Lower lobe of right lung (tissue), 2 donors: ENCODE measurements at regions not wholly inside any gene's neighbourhood (a gene's known extent, or its start where the extent isn't known, plus 50 kb on each side); places are given as distances from the start of the nearest gene placed in this dataset.

Experiments
- ATAC-seq, 2 donors: fragments of 200-7000 bp; cut with Tn5 transposase; one replicate each; pipeline ENCODE4 v1.9.1; 2020 to 2022; ENCODE audit warnings: mild to moderate bottlenecking in 2 of 2, moderate library complexity in 2 of 2
- DNase-seq: peaks from one replicate; pipeline ENCODE4 v3.0.0-alpha.2; 2020
- H3K27ac ChIP-seq: fragments of 200-600 bp; one replicate; pipeline ENCODE4 v1.8.0; 2022
- H3K27me3 ChIP-seq: fragments of 200-600 bp; one replicate; pipeline ENCODE4 v1.8.0; 2022; ENCODE audit warnings: low read depth
- H3K36me3 ChIP-seq: fragments of 200-600 bp; one replicate; pipeline ENCODE4 v1.8.0; 2022; ENCODE audit warnings: mild to moderate bottlenecking
- H3K4me1 ChIP-seq: fragments of 200-600 bp; one replicate; pipeline ENCODE4 v1.8.0; 2022
- H3K4me3 ChIP-seq: fragments of 200-600 bp; one replicate; pipeline ENCODE4 v1.8.0; 2022; ENCODE audit warnings: mild to moderate bottlenecking
- H3K9me3 ChIP-seq: fragments of 200-600 bp; one replicate; pipeline ENCODE4 v1.8.0; 2022
- intact Hi-C: fragments of 100-400 bp; cut with DNase I; formaldehyde crosslinking; loops from one replicate; pipeline ENCODE4 v1.11.0; 2022
- TF ChIP-seq, protein P1 (sequence below): fragments of 200-600 bp; IDR thresholded peaks from one replicate; pipeline ENCODE4 v1.8.0; 2022; ENCODE audit warnings: antibody characterized with exemption, mild to moderate bottlenecking
- donor health status: DM: no; HTN: yes; CAD: no; lungs with severe emphysema.

DNA sequence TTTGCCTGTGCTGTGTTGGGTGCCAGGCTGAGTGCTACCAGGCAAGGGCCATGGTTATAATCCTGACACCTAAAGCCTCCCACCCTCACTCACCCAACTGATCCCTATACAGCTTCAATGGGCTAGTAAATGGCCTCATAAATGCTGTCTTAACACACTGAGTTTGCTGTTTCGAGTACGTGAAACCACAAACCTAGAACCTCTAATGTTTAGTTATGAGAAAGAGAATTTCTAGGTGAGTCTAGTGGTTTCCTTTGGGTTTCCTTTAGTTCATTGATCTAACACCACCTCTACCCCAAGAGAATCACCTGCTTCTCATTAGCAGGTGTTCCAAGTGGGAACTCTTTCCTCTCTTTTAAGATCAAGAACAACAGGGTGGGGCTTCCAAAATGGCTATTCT lies 172.0 kb downstream of the MC4R start:
- DNase-seq (no peak), ATAC-seq (no peak)
- Histone ChIP-seq H3K4me1 (no peaks in the 10 kb centered on the region), H3K27ac (no peak overlapping the region), H3K27me3 (no peaks in the 10 kb centered on the region), H3K9me3 (no peaks in the 10 kb centered on the region), H3K4me3 (no peak overlapping the region), H3K36me3 (no peaks in the 10 kb centered on the region)
- intact Hi-C loops, result no loop called here
- TF ChIP-seq, protein P1, sequence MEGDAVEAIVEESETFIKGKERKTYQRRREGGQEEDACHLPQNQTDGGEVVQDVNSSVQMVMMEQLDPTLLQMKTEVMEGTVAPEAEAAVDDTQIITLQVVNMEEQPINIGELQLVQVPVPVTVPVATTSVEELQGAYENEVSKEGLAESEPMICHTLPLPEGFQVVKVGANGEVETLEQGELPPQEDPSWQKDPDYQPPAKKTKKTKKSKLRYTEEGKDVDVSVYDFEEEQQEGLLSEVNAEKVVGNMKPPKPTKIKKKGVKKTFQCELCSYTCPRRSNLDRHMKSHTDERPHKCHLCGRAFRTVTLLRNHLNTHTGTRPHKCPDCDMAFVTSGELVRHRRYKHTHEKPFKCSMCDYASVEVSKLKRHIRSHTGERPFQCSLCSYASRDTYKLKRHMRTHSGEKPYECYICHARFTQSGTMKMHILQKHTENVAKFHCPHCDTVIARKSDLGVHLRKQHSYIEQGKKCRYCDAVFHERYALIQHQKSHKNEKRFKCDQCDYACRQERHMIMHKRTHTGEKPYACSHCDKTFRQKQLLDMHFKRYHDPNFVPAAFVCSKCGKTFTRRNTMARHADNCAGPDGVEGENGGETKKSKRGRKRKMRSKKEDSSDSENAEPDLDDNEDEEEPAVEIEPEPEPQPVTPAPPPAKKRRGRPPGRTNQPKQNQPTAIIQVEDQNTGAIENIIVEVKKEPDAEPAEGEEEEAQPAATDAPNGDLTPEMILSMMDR, result no peak

DNA sequence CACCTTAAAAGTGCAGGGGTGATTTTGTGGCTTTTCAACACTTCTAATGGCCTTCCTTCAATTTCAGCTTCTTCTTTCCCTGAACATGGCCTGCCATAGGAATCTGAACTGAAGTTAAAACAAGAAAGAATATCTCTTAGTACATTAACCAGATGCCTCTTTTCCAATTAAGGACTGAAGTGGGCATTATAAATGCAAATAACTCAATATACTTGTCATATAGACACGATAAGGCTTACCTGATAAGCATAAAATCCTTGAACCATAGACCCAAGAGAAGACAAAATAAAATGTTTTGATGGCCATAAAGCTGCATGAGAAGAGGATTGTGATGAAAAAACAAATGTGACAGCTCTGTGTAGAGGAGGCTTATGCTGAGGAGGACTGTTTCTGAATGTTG lies 173.1 kb downstream of the MC4R start:
- no peak overlapping the region for H3K27ac ChIP-seq
- TF ChIP-seq, protein P1, result no peak
- intact Hi-C loops, result no loop called here
- no peaks in the 10 kb centered on the region for H3K4me1 ChIP-seq
- H3K4me3 ChIP-seq, result no peak overlapping the region
- no peak for ATAC-seq
- H3K27me3 ChIP-seq, result no peaks in the 10 kb centered on the region
- no peak for DNase-seq
- H3K36me3 ChIP-seq, result no peaks in the 10 kb centered on the region
- H3K9me3 ChIP-seq, result no peaks in the 10 kb centered on the region

DNA sequence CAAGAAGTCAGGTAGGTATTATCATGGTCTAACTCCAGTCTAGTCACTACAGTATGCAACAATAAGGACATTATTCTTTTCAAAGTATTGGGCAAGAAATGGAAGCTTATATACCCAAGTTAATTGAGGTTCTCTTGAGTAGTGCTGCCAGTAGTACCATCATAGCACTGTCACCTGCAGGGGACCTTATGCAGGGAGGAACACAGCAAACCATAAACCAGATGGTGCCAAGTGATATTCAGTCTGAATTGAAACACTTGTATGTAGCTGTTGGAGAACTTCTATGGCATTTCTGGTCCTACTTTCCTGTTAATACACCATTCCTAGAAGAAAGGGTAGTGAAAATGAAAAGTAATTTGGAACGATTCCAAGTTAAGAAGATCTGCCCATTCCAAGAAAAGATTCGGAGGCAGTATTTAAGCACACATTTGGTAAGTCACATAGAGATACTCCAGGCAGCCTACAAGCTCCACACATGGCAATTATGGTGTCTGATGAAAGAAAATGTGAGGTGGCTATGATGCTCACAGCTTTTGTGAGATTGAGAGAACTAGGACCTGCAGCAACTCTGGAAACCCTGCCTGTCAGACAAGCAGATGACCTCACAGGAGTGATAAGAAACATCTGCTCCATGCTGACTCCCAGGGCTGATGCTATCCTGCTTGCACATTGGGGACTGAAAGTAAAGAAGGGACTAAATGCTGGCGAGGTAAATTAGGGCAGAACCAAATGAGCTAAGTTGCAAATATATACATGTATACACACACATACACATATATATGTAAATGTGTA lies 174.7 kb downstream of the MC4R start:
- Histone ChIP-seq H3K27ac (no peak overlapping the region), H3K9me3 (no peaks in the 10 kb centered on the region), H3K27me3 (no peaks in the 10 kb centered on the region), H3K4me3 (no peak overlapping the region), H3K4me1 (no peaks in the 10 kb centered on the region), H3K36me3 (no peaks in the 10 kb centered on the region)
- ATAC-seq, result no peak
- TF ChIP-seq, protein P1, result no peak
- no peak for DNase-seq
- intact Hi-C loops, result no loop called here

DNA sequence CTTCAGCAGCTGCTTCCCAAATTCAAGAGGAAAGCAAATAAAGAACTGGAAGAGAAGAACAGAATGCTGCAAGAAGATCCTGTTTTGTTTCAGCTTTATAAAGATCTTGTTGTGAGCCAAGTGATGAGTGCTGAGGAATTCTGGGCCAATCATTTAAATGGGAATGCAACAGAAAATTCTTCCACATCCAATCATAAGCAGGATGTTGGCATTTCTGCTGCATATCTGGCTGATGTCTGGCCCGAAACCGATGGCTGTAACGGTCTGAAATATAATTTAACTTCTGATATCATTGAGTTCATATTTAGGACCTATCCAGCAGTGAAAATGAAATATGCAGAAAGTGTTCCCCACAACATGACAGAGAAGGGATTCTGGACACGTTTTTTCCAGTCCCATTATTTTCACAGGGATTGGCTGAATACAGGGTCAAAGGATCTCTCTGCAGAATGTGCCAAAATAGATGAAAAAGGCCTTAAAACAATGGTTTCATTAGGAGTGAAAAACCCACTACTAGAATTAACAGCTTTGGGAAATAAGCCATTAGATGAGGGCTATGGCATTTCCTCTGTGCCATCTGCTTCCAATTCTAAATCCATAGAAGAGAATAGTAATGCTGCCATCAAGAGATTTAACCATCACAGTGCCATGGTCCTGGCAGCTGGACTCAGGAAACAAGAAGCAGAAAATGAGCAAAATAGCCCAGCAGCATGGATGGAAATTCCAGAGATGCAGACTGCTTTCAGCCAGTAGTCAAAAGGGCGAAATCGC lies 175.6 kb downstream of the MC4R start:
- Histone ChIP-seq H3K4me3 (no peak overlapping the region), H3K4me1 (no peaks in the 10 kb centered on the region), H3K27me3 (no peaks in the 10 kb centered on the region), H3K36me3 (no peaks in the 10 kb centered on the region), H3K9me3 (no peaks in the 10 kb centered on the region), H3K27ac (no peak overlapping the region)
- DNase-seq (no peak), ATAC-seq (no peak)
- TF ChIP-seq, protein P1, result no peak
- intact Hi-C loops, result no loop called here

DNA sequence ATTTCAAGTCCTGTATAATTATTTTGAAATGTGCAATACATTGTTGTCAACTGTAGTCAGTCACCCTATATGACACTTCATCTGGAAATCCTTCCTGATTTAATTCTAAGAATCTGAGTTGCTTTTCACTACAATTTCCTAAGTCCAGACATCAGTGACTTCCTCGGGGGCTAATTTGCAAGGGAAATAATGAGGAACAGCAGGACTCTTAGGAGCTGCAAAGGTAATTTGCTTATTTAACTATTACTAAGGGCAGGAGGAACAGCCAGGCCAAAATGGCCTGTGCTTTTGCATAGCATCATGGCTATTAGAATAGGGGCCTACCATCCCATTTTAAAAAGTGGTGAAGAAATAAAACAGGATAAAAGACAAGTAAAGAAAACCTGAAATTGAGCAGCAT lies 178.8 kb downstream of the MC4R start:
- H3K27me3 ChIP-seq, result no peaks in the 10 kb centered on the region
- H3K9me3 ChIP-seq, result no peaks in the 10 kb centered on the region
- no peaks in the 10 kb centered on the region for H3K4me1 ChIP-seq
- H3K36me3 ChIP-seq, result no peaks in the 10 kb centered on the region
- DNase-seq (no peak), ATAC-seq (no peak)
- intact Hi-C loops, result no loop called here
- H3K4me3 ChIP-seq, result no peak overlapping the region
- no peak overlapping the region for H3K27ac ChIP-seq
- TF ChIP-seq, protein P1, result no peak
